ENCODE measurements at regions not wholly inside any gene's neighbourhood (a gene's known extent, or its start where the extent isn't known, plus 50 kb on each side); places are given as distances from the start of the nearest gene placed in this dataset.

DNA sequence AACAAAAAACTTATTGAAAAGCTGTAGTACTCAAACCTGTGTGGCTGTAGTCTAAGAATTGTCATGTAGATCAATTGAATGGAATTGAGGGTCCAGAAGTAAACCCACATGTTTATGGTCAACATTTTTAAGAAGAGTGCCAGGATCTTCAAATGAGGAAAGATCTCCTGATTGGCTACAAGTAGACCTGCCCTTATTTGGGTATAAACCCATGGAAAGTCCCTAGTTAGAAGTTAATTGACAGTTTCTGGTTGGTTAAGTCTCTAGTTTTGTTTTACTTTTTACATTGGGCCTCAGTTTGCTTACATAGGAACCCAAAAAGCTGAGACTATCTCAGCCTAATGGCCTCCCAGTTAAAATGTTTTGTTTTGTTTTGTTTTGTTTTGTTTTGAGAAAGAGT lies 91.9 kb upstream of the RESF1 start:
- TF ChIP-seq POLR2AphosphoS5 (IDR thresholded peaks at IDR 0.05) (no peak), POLR2A (IDR thresholded peaks at IDR 0.05) (no peak)

Measured in transverse colon (tissue), 3 donors.